Neural progenitor cell (in vitro differentiated cells): ENCODE measurements at regions not wholly inside any gene's neighbourhood (a gene's known extent, or its start where the extent isn't known, plus 50 kb on each side); places are given as distances from the start of the nearest gene placed in this dataset.

Experiments
- DNase-seq: peaks from one replicate; pipeline ENCODE4 v3.0.0-alpha.2; 2016; ENCODE audit warnings: low spot score
- H2AFZ ChIP-seq: fragments of 200-600 bp; sonication (generic); replicated peaks from 2 replicates; pipeline ENCODE4 v1.6.1; 2016; ENCODE audit warnings: antibody characterized with exemption
- H3F3A ChIP-seq: fragments of 200-600 bp; sonication (generic); 2 replicates; pipeline ENCODE4 v1.6.1; 2016; ENCODE audit warnings: antibody characterized with exemption, low read depth
- H3K27ac ChIP-seq: fragments of 200-600 bp; sonication (generic); 2 replicates; pipeline ENCODE4 v1.5.1; 2016; ENCODE audit warnings: mild to moderate bottlenecking
- H3K27me3 ChIP-seq: fragments of 200-600 bp; sonication (generic); 2 replicates; pipeline ENCODE4 v1.6.1; 2016; ENCODE audit warnings: mild to moderate bottlenecking, moderate library complexity
- H3K36me3 ChIP-seq: fragments of 200-600 bp; sonication (generic); 2 replicates; pipeline ENCODE4 v1.5.1; 2016
- H3K4me1 ChIP-seq: fragments of 200-600 bp; sonication (generic); 2 replicates; pipeline ENCODE4 v1.6.1; 2016; ENCODE audit warnings: mixed run types
- H3K4me2 ChIP-seq: fragments of 200-600 bp; sonication (generic); 2 replicates; pipeline ENCODE4 v1.6.1; 2016
- H3K4me3 ChIP-seq: fragments of 200-600 bp; sonication (generic); 2 replicates; pipeline ENCODE4 v1.5.1; 2016
- H3K79me2 ChIP-seq: fragments of 200-600 bp; sonication (generic); 2 replicates; pipeline ENCODE4 v1.6.1; 2016; ENCODE audit warnings: low read depth
- H3K9ac ChIP-seq: fragments of 200-600 bp; sonication (generic); 2 replicates; pipeline ENCODE4 v1.6.1; 2016
- H3K9me3 ChIP-seq: fragments of 200-600 bp; sonication (generic); 2 replicates; pipeline ENCODE4 v1.5.1; 2016; ENCODE audit warnings: low read depth
- H4K20me1 ChIP-seq: fragments of 200-600 bp; sonication (generic); 2 replicates; pipeline ENCODE4 v1.6.1; 2016; ENCODE audit warnings: low read depth
- H3K27ac Mint-ChIP-seq: 3 replicates; pipeline ENCODE4 v1.8.0; 2021; ENCODE audit warnings: mixed read lengths
- H3K27me3 Mint-ChIP-seq: 2 replicates; pipeline ENCODE4 v1.8.0; 2022; ENCODE audit warnings: low read depth, mild to moderate bottlenecking, inconsistent platforms, moderate library complexity, mixed read lengths; ENCODE audit not compliant: insufficient read depth
- H3K36me3 Mint-ChIP-seq: 3 replicates; pipeline ENCODE4 v1.8.0; 2021; ENCODE audit warnings: mixed read lengths
- H3K4me1 Mint-ChIP-seq: 3 replicates; pipeline ENCODE4 v1.8.0; 2021; ENCODE audit warnings: mixed read lengths
- H3K4me3 Mint-ChIP-seq: 3 replicates; pipeline ENCODE4 v1.8.0; 2021; ENCODE audit warnings: mild to moderate bottlenecking, moderate library complexity, mixed read lengths
- H3K9me3 Mint-ChIP-seq: 3 replicates; pipeline ENCODE4 v1.8.0; 2020; ENCODE audit warnings: mixed read lengths
- EZH2 ChIP-seq: fragments of 200-600 bp; sonication (generic); IDR thresholded peaks from 2 replicates; pipeline ENCODE4 v1.6.1; 2017; ENCODE audit warnings: antibody characterized with exemption, mild to moderate bottlenecking, moderate library complexity
- EZH2phosphoT487 ChIP-seq: fragments of 200-600 bp; sonication (generic); IDR thresholded peaks from 2 replicates; pipeline ENCODE4 v1.6.1; 2017; ENCODE audit warnings: antibody characterized with exemption
- TF ChIP-seq, protein P1 (sequence below): fragments of 200-600 bp; sonication (generic); IDR thresholded peaks from 2 replicates; pipeline ENCODE4 v1.5.1; 2017; ENCODE audit warnings: antibody characterized with exemption, mild to moderate bottlenecking

- Mint-ChIP-seq H3K36me3 (peaks cover 3% of the 10 kb centered on the region), H3K9me3 (peaks cover 8% of the 10 kb centered on the region), H3K4me1 (peaks cover 7% of the 10 kb centered on the region), H3K4me3 (no peak overlapping the region), H3K27me3 (peaks cover 3% of the 10 kb centered on the region), H3K27ac (no peak overlapping the region)
- DNase-seq = no peak
- no peak for TF ChIP-seq EZH2
- TF ChIP-seq, protein P1, sequence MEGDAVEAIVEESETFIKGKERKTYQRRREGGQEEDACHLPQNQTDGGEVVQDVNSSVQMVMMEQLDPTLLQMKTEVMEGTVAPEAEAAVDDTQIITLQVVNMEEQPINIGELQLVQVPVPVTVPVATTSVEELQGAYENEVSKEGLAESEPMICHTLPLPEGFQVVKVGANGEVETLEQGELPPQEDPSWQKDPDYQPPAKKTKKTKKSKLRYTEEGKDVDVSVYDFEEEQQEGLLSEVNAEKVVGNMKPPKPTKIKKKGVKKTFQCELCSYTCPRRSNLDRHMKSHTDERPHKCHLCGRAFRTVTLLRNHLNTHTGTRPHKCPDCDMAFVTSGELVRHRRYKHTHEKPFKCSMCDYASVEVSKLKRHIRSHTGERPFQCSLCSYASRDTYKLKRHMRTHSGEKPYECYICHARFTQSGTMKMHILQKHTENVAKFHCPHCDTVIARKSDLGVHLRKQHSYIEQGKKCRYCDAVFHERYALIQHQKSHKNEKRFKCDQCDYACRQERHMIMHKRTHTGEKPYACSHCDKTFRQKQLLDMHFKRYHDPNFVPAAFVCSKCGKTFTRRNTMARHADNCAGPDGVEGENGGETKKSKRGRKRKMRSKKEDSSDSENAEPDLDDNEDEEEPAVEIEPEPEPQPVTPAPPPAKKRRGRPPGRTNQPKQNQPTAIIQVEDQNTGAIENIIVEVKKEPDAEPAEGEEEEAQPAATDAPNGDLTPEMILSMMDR = no peak
- TF ChIP-seq EZH2phosphoT487 = no peak
- no peak overlapping the region for H2AFZ ChIP-seq
- H3K9ac ChIP-seq = no peak overlapping the region
- no peaks in the 10 kb centered on the region for H3K79me2 ChIP-seq
- peaks cover 22% of the 10 kb centered on the region for H3F3A ChIP-seq
- H3K4me1 ChIP-seq = peaks cover 5% of the 10 kb centered on the region
- no peaks in the 10 kb centered on the region for H3K36me3 ChIP-seq
- no peak overlapping the region for H3K27ac ChIP-seq
- no peaks in the 10 kb centered on the region for H3K27me3 ChIP-seq
- no peaks in the 10 kb centered on the region for H4K20me1 ChIP-seq
- no peak overlapping the region for H3K4me3 ChIP-seq
- H3K4me2 ChIP-seq = no peak overlapping the region
- no peaks in the 10 kb centered on the region for H3K9me3 ChIP-seq
Measured at GRCh38 chr18:61973273-61974115, 80.7 kb upstream of the RNF152 start.

GRCh38 chr18:61972389-61973264, 79.8 kb upstream of the RNF152 start:
- H3K4me1 ChIP-seq = peaks cover 5% of the 10 kb centered on the region
- H2AFZ ChIP-seq = no peak overlapping the region
- no peak overlapping the region for H3K4me2 ChIP-seq
- Mint-ChIP-seq H3K27ac (no peak overlapping the region), H3K4me3 (no peak overlapping the region), H3K4me1 (peaks cover 7% of the 10 kb centered on the region), H3K36me3 (peaks cover 3% of the 10 kb centered on the region), H3K27me3 (peaks cover 4% of the 10 kb centered on the region), H3K9me3 (peaks cover 6% of the 10 kb centered on the region)
- H4K20me1 ChIP-seq = no peaks in the 10 kb centered on the region
- H3K79me2 ChIP-seq = no peaks in the 10 kb centered on the region
- no peak overlapping the region for H3K27ac ChIP-seq
- no peaks in the 10 kb centered on the region for H3K36me3 ChIP-seq
- peaks cover 22% of the 10 kb centered on the region for H3F3A ChIP-seq
- no peaks in the 10 kb centered on the region for H3K9me3 ChIP-seq
- no peak for TF ChIP-seq EZH2phosphoT487
- TF ChIP-seq, protein P1 = no peak
- TF ChIP-seq EZH2 = no peak
- no peak overlapping the region for H3K9ac ChIP-seq
- no peaks in the 10 kb centered on the region for H3K27me3 ChIP-seq
- no peak overlapping the region for H3K4me3 ChIP-seq
- peak; percentile 26 for DNase-seq

DNA sequence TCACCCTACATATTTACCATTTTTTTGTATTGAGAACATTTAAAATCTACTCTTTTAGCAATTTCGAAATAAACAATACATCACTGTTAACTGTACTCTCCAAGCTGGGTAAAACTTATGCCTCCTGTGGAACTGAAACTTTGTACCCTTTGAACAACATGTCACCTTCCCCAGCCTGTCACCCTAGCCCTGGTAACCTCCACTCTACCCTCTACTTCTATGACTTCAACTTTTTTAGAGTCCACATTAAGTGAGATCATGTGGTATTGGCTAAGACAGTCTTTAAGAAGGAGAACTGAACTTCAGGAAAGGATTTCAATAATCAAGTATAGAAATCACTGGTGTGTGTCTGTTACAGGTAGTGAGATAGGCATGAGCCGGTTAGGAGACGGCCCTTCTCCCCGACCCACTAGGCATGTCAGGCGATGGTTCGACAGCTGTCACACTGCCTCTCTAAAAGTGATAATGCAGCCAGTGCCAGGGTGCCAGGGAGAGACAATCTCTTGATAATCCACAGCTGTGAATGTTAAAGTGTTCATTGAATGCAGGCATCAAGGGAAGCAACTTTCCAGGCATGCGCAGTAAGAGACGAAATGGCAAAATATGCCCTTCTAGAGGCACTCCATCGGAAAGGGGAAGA, 74.6 kb upstream of the RNF152 start:
- TF ChIP-seq EZH2 = no peak
- TF ChIP-seq, protein P1 = no peak
- no peak for TF ChIP-seq EZH2phosphoT487

More for the DNA sequence above, 74.6 kb upstream of the RNF152 start:
- Mint-ChIP-seq H3K4me1 (peaks cover 4% of the 10 kb centered on the region), H3K27me3 (peaks cover 4% of the 10 kb centered on the region), H3K36me3 (no peaks in the 10 kb centered on the region), H3K4me3 (no peak overlapping the region), H3K9me3 (peaks cover 4% of the 10 kb centered on the region), H3K27ac (peak overlapping the region; percentile 69)
- Histone ChIP-seq H3K9me3 (no peaks in the 10 kb centered on the region), H3F3A (peaks cover 14% of the 10 kb centered on the region), H3K36me3 (no peaks in the 10 kb centered on the region), H4K20me1 (no peaks in the 10 kb centered on the region), H3K4me3 (no peak overlapping the region), H2AFZ (no peak overlapping the region), H3K4me2 (no peak overlapping the region), H3K79me2 (no peaks in the 10 kb centered on the region), H3K27me3 (no peaks in the 10 kb centered on the region), H3K9ac (no peak overlapping the region), H3K4me1 (peaks cover 5% of the 10 kb centered on the region), H3K27ac (no peak overlapping the region)
- no peak for DNase-seq
